ENCODE measurements at regions not wholly inside any gene's neighbourhood (a gene's known extent, or its start where the extent isn't known, plus 50 kb on each side); places are given as distances from the start of the nearest gene placed in this dataset.

DNA sequence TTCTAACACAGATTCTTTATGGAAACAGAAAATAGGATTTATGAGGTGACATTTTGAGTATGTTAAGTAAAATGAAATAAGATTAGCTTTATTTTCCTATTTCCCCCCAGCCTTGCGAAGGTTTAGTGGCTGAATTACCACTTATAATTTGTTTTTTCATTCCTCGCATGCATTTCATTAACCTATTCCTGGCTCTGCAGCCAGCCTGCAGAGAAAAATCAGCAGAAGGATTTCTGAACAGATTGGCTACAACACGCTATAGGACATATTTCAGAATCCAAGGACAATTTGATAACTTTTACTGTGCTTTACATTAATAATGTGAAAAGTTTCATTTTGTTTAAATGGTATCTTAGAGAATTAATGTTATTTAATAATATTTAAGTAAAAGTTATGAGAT is 162.4 kb upstream of the MMS22L start:
- H3F3A ChIP-seq (ENCODE audit: low read depth): no peaks in the 10 kb centered on the region
- H3K4me2 ChIP-seq (ENCODE audit: low read depth, low read length, poor library complexity, severe bottlenecking): no peak overlapping the region
- no peaks in the 10 kb centered on the region for H3K9me2 ChIP-seq (replicated peaks; ENCODE audit: low read depth, low read length)
- no peaks in the 10 kb centered on the region for H3K27me3 ChIP-seq (ENCODE audit: insufficient read depth, low read length, poor library complexity, severe bottlenecking)
- no peaks in the 10 kb centered on the region for H3K79me2 ChIP-seq (ENCODE audit: insufficient read depth, low read length)
- no peaks in the 10 kb centered on the region for H3K9me3 ChIP-seq (ENCODE audit: insufficient read depth, low read depth, low read length)
- H2AFZ ChIP-seq (ENCODE audit: low read length): no peak overlapping the region
- TF ChIP-seq EZH2phosphoT487 (IDR thresholded peaks at IDR 0.05; ENCODE audit: borderline replicate concordance): no peak
- TF ChIP-seq, protein P1, sequence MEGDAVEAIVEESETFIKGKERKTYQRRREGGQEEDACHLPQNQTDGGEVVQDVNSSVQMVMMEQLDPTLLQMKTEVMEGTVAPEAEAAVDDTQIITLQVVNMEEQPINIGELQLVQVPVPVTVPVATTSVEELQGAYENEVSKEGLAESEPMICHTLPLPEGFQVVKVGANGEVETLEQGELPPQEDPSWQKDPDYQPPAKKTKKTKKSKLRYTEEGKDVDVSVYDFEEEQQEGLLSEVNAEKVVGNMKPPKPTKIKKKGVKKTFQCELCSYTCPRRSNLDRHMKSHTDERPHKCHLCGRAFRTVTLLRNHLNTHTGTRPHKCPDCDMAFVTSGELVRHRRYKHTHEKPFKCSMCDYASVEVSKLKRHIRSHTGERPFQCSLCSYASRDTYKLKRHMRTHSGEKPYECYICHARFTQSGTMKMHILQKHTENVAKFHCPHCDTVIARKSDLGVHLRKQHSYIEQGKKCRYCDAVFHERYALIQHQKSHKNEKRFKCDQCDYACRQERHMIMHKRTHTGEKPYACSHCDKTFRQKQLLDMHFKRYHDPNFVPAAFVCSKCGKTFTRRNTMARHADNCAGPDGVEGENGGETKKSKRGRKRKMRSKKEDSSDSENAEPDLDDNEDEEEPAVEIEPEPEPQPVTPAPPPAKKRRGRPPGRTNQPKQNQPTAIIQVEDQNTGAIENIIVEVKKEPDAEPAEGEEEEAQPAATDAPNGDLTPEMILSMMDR (conservative IDR thresholded peaks at IDR 0.05; ENCODE audit: low read length): no peak
- H3K4me1 ChIP-seq (ENCODE audit: insufficient read depth, low read length, poor library complexity, severe bottlenecking): no peaks in the 10 kb centered on the region
- no peaks in the 10 kb centered on the region for H4K20me1 ChIP-seq (ENCODE audit: insufficient read depth, low read length, poor library complexity, severe bottlenecking)
- no peak overlapping the region for H3K9ac ChIP-seq (ENCODE audit: low read depth, low read length, poor library complexity, severe bottlenecking)
- no peaks in the 10 kb centered on the region for H3K36me3 ChIP-seq (ENCODE audit: insufficient read depth, low read length)
- H3K4me3 ChIP-seq (ENCODE audit: low read length, poor library complexity, severe bottlenecking): no peak overlapping the region

DNA sequence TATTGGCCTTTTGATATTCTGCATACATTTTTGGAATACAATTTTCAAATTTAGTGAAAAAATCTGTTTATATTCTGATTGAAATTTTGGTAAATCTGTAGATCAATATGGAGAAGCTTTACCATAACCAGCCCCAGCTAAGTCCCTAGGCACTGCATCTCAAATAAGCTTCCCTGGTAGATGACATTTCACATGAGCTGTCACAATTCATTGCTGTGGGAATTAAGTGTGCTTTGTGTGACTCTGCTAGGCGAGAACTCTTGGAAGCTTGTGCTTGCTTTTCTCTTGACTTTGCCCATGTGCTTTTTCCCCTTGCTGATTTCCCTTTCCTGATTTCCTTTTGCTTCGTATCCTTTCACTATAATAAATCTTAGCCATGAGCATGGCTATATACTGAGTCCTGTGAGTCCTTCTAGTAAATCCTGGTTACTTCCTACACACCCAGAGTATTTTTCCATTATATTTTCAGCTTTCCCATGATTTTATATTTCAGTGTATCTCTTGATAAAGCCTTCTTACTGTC is 166.5 kb upstream of the MMS22L start:
- H2AFZ ChIP-seq (ENCODE audit: low read length): no peak overlapping the region
- no peaks in the 10 kb centered on the region for H3F3A ChIP-seq (ENCODE audit: low read depth)
- no peaks in the 10 kb centered on the region for H3K9me2 ChIP-seq (replicated peaks; ENCODE audit: low read depth, low read length)
- H3K9me3 ChIP-seq (ENCODE audit: insufficient read depth, low read depth, low read length): no peaks in the 10 kb centered on the region
- H3K79me2 ChIP-seq (ENCODE audit: insufficient read depth, low read length): no peaks in the 10 kb centered on the region
- no peak overlapping the region for H3K4me3 ChIP-seq (ENCODE audit: low read length, poor library complexity, severe bottlenecking)
- H3K4me1 ChIP-seq (ENCODE audit: insufficient read depth, low read length, poor library complexity, severe bottlenecking): no peaks in the 10 kb centered on the region
- H4K20me1 ChIP-seq (ENCODE audit: insufficient read depth, low read length, poor library complexity, severe bottlenecking): no peaks in the 10 kb centered on the region
- H3K36me3 ChIP-seq (ENCODE audit: insufficient read depth, low read length): no peaks in the 10 kb centered on the region
- H3K27me3 ChIP-seq (ENCODE audit: insufficient read depth, low read length, poor library complexity, severe bottlenecking): no peaks in the 10 kb centered on the region
- H3K4me2 ChIP-seq (ENCODE audit: low read depth, low read length, poor library complexity, severe bottlenecking): no peak overlapping the region
- H3K9ac ChIP-seq (ENCODE audit: low read depth, low read length, poor library complexity, severe bottlenecking): no peak overlapping the region
- TF ChIP-seq, protein P1 (conservative IDR thresholded peaks at IDR 0.05; ENCODE audit: low read length): no peak
- TF ChIP-seq EZH2phosphoT487 (IDR thresholded peaks at IDR 0.05; ENCODE audit: borderline replicate concordance): no peak

DNA sequence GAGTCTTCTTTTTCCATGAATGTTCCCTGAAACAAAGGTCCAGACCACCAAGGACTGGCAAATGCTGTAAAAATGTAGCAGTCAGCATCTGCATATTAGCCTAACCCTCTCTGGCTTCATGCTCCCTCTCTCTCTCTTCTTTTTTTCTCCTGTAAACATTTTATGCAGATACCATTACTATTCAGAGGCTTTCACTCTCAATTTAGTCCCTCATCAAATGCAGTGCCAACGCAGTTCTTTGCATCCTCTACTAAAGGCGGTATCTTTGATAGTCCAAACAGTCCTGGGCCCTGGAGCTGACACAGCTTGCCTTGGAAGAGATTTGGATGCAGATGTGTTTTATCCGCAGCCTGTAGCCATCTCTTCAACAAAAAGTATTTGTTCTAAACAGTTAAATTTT is 167.1 kb upstream of the MMS22L start:
- H3F3A ChIP-seq (ENCODE audit: low read depth): no peaks in the 10 kb centered on the region
- no peaks in the 10 kb centered on the region for H3K27me3 ChIP-seq (ENCODE audit: insufficient read depth, low read length, poor library complexity, severe bottlenecking)
- no peak overlapping the region for H3K4me2 ChIP-seq (ENCODE audit: low read depth, low read length, poor library complexity, severe bottlenecking)
- no peak overlapping the region for H2AFZ ChIP-seq (ENCODE audit: low read length)
- H3K4me1 ChIP-seq (ENCODE audit: insufficient read depth, low read length, poor library complexity, severe bottlenecking): no peaks in the 10 kb centered on the region
- TF ChIP-seq EZH2phosphoT487 (IDR thresholded peaks at IDR 0.05; ENCODE audit: borderline replicate concordance): no peak
- TF ChIP-seq, protein P1 (conservative IDR thresholded peaks at IDR 0.05; ENCODE audit: low read length): no peak
- H3K79me2 ChIP-seq (ENCODE audit: insufficient read depth, low read length): no peaks in the 10 kb centered on the region
- no peaks in the 10 kb centered on the region for H3K36me3 ChIP-seq (ENCODE audit: insufficient read depth, low read length)
- H3K9me3 ChIP-seq (ENCODE audit: insufficient read depth, low read depth, low read length): no peaks in the 10 kb centered on the region
- no peaks in the 10 kb centered on the region for H4K20me1 ChIP-seq (ENCODE audit: insufficient read depth, low read length, poor library complexity, severe bottlenecking)
- H3K4me3 ChIP-seq (ENCODE audit: low read length, poor library complexity, severe bottlenecking): no peak overlapping the region
- no peaks in the 10 kb centered on the region for H3K9me2 ChIP-seq (replicated peaks; ENCODE audit: low read depth, low read length)
- H3K9ac ChIP-seq (ENCODE audit: low read depth, low read length, poor library complexity, severe bottlenecking): no peak overlapping the region
